GM19468 (cell line): ENCODE measurements at regions not wholly inside any gene's neighbourhood (a gene's known extent, or its start where the extent isn't known, plus 50 kb on each side); places are given as distances from the start of the nearest gene placed in this dataset.
"Not testable (repeated sequence)": the region's sequence is repeated elsewhere in the genome, so short reads cannot be mapped to it uniquely, and the experiment has no call there.

ENCODE experiments used
- ATAC-seq: cut with Tn5 transposase; IDR thresholded peaks from one replicate; pipeline ENCODE4 v1.9.1; 2021; ENCODE audit warnings: mild to moderate bottlenecking, moderate library complexity, moderate number of reproducible peaks; ENCODE audit not compliant: unreplicated experiment; ENCODE audit errors: extremely low read depth

GRCh38 chr18:41899535-41899934 lies 55.5 kb upstream of the PIK3C3 start:
- ATAC-seq, result no peak

GRCh38 chr18:41893432-41893831 lies 61.6 kb upstream of the PIK3C3 start:
- ATAC-seq, result no peak

- no peak for ATAC-seq
Measured at GRCh38 chr18:41887100-41887499, 67.9 kb upstream of the PIK3C3 start.

- ATAC-seq, result no peak
Measured at GRCh38 chr18:41886126-41886807, 68.8 kb upstream of the PIK3C3 start.

- no peak for ATAC-seq
Measured at GRCh38 chr18:41881285-41881684, 73.7 kb upstream of the PIK3C3 start.

GRCh38 chr18:41879256-41879655 lies 75.8 kb upstream of the PIK3C3 start:
- ATAC-seq, result no peak

- ATAC-seq, result no peak
Measured at GRCh38 chr18:41875094-41875780, 79.8 kb upstream of the PIK3C3 start.

GRCh38 chr18:41873730-41874129 lies 81.3 kb upstream of the PIK3C3 start:
- no peak for ATAC-seq

- ATAC-seq, result no peak
Measured at GRCh38 chr18:41872206-41872605, 82.8 kb upstream of the PIK3C3 start.

- ATAC-seq, result no peak
Measured at GRCh38 chr18:41871229-41872000, 83.6 kb upstream of the PIK3C3 start.

GRCh38 chr18:41870817-41871216 lies 84.2 kb upstream of the PIK3C3 start:
- no peak for ATAC-seq

GRCh38 chr18:41870191-41870590 lies 84.8 kb upstream of the PIK3C3 start:
- no peak for ATAC-seq

- ATAC-seq, result not testable (repeated sequence)
Measured at GRCh38 chr18:41865796-41866195, 89.2 kb upstream of the PIK3C3 start.

GRCh38 chr18:41864216-41864615 lies 90.8 kb upstream of the PIK3C3 start:
- ATAC-seq, result no peak

GRCh38 chr18:41862921-41863320 lies 92.1 kb upstream of the PIK3C3 start:
- ATAC-seq, result no peak

- no peak for ATAC-seq
Measured at GRCh38 chr18:41860987-41861386, 94.0 kb upstream of the PIK3C3 start.

- no peak for ATAC-seq
Measured at GRCh38 chr18:41858761-41859555, 96.1 kb upstream of the PIK3C3 start.

- ATAC-seq, result no peak
Measured at GRCh38 chr18:41853280-41853679, 101.8 kb upstream of the PIK3C3 start.

GRCh38 chr18:41850781-41851180 lies 104.3 kb upstream of the PIK3C3 start:
- no peak for ATAC-seq

- no peak for ATAC-seq
Measured at GRCh38 chr18:41849632-41850031, 105.4 kb upstream of the PIK3C3 start.
